Gastrocnemius medialis (tissue), 4 donors: ENCODE measurements at regions not wholly inside any gene's neighbourhood (a gene's known extent, or its start where the extent isn't known, plus 50 kb on each side); places are given as distances from the start of the nearest gene placed in this dataset.

Experiments used
- POLR2A ChIP-seq, 2 donors: fragments of 450-650 bp; IDR thresholded peaks; one replicate each; pipeline ENCODE4 v1.6.1; 2017; ENCODE audit warnings: antibody characterized with exemption in 2 of 2, mild to moderate bottlenecking in 2 of 2, moderate library complexity in 2 of 2
- TF ChIP-seq, protein P1 (sequence below), 5 experiments: fragments of 450-650 bp in 3 of 5; fragments of 200-600 bp in 2 of 5; sonication (generic) in 2 of 5; IDR thresholded peaks in 4 of 5; conservative IDR thresholded peaks in 1 of 5; 1 replicate in 4 of 5; 2 replicates in 1 of 5; pipeline ENCODE4 v1.5.1; 2016 to 2019; ENCODE audit warnings: antibody characterized with exemption in 5 of 5, mild to moderate bottlenecking in 3 of 5, moderate library complexity in 3 of 5

DNA sequence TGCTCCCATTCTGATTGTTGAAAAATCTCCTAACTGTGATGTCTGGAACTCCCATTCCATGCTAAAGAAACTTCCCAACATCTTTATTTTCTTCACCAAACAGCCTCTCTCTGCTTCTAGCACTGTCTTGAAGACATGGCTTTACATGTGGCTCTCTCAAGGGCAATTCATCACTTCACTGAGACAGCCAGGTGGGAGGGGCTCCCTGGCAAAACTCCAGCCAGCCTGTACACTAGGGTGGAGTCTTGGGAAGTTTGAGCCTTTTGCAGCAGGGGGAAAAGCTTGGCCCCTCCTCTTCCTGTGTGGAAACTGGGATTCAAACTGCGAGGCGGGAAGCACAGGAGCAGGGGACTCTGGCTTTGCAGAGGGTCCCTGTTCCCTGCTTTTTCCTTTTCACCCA, 130.5 kb upstream of the TTC29 start:
- TF ChIP-seq, protein P1, sequence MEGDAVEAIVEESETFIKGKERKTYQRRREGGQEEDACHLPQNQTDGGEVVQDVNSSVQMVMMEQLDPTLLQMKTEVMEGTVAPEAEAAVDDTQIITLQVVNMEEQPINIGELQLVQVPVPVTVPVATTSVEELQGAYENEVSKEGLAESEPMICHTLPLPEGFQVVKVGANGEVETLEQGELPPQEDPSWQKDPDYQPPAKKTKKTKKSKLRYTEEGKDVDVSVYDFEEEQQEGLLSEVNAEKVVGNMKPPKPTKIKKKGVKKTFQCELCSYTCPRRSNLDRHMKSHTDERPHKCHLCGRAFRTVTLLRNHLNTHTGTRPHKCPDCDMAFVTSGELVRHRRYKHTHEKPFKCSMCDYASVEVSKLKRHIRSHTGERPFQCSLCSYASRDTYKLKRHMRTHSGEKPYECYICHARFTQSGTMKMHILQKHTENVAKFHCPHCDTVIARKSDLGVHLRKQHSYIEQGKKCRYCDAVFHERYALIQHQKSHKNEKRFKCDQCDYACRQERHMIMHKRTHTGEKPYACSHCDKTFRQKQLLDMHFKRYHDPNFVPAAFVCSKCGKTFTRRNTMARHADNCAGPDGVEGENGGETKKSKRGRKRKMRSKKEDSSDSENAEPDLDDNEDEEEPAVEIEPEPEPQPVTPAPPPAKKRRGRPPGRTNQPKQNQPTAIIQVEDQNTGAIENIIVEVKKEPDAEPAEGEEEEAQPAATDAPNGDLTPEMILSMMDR (IDR thresholded peaks at IDR 0.05 in 4 of 5, conservative IDR thresholded peaks at IDR 0.05 in 1 of 5): no peak
- no peak for TF ChIP-seq POLR2A (IDR thresholded peaks at IDR 0.05)
